ENCODE measurements at regions not wholly inside any gene's neighbourhood (a gene's known extent, or its start where the extent isn't known, plus 50 kb on each side); places are given as distances from the start of the nearest gene placed in this dataset.
"Not testable (repeated sequence)": the region's sequence is repeated elsewhere in the genome, so short reads cannot be mapped to it uniquely, and the experiment has no call there.

DNA sequence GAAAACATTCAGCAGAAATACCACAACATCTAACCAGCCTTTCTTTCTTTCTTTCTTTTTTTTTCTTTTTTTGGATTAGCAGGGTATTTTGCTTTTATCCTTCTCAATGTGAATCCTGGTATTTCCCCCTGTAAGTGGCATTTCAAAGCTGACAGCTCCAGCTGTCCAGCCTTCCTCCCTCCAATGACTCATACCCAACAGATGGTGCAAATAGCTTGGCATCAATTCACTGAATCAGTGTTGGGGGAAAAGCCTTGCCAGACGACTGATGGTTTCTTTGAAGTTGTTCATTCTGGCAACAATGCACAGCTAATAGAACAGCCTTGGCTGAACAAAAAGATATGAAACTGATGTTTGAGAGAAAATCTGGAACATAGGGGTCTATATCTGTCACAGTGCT, 316.8 kb upstream of the STEAP1 start:
- H3K4me1 ChIP-seq (replicated peaks in 1 of 2) = peaks cover 0 to 4% of the 10 kb centered on the region in 2 donors
- intact Hi-C loops (cut with DNase I) = no loop called here
- H3K4me3 ChIP-seq = no peak overlapping the region
- no peaks in the 10 kb centered on the region for H3K27me3 ChIP-seq
- 14 to 18% (median 16%) methylated on average over 1 of the region's 1 CpG for WGBS, 4 donors
- H3K9me3 ChIP-seq (replicated peaks in 1 of 3) = no peaks in the 10 kb centered on the region
- TF ChIP-seq, protein P1, sequence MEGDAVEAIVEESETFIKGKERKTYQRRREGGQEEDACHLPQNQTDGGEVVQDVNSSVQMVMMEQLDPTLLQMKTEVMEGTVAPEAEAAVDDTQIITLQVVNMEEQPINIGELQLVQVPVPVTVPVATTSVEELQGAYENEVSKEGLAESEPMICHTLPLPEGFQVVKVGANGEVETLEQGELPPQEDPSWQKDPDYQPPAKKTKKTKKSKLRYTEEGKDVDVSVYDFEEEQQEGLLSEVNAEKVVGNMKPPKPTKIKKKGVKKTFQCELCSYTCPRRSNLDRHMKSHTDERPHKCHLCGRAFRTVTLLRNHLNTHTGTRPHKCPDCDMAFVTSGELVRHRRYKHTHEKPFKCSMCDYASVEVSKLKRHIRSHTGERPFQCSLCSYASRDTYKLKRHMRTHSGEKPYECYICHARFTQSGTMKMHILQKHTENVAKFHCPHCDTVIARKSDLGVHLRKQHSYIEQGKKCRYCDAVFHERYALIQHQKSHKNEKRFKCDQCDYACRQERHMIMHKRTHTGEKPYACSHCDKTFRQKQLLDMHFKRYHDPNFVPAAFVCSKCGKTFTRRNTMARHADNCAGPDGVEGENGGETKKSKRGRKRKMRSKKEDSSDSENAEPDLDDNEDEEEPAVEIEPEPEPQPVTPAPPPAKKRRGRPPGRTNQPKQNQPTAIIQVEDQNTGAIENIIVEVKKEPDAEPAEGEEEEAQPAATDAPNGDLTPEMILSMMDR (IDR thresholded peaks at IDR 0.05) = no peak
- no peak for TF ChIP-seq POLR2A (IDR thresholded peaks at IDR 0.05)
- DNase-seq = peak; percentile 17 to 81 (median 47)
- no peaks in the 10 kb centered on the region for H3K36me3 ChIP-seq (replicated peaks in 1 of 2)
- no peak overlapping the region for H3K27ac ChIP-seq

DNA sequence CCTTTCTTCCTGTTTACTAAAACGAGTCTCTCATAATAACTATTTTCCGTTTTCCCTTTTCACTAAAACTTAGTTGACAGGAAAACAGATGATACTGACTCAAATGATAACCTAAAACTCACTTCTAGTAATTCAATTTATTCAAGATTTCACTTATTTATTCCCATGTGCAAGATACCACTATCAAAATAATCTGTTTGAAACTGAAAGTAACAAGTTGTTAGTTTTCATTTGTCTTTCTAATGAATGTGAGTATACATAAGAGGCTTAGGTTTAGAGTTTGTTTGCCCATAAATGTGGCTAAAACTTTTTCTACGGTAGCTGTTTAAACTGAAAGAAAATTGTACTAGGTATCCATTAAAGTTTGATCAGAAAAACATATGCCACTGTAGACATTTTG, 314.9 kb upstream of the STEAP1 start:
- intact Hi-C loops (cut with DNase I) = no loop called here
- Histone ChIP-seq H3K27me3 (no peaks in the 10 kb centered on the region), H3K36me3 (replicated peaks in 1 of 2) (no peaks in the 10 kb centered on the region), H3K27ac (no peak overlapping the region), H3K9me3 (replicated peaks in 1 of 3) (no peaks in the 10 kb centered on the region), H3K4me1 (replicated peaks in 1 of 2) (peaks cover 0 to 4% of the 10 kb centered on the region in 2 donors), H3K4me3 (no peak overlapping the region)
- TF ChIP-seq POLR2A (IDR thresholded peaks at IDR 0.05) = no peak
- TF ChIP-seq, protein P1 (IDR thresholded peaks at IDR 0.05) = no peak
- WGBS, 4 donors = 69 to 78% (median 74%) methylated on average over 3 of the region's 3 CpGs
- DNase-seq = no peak

DNA sequence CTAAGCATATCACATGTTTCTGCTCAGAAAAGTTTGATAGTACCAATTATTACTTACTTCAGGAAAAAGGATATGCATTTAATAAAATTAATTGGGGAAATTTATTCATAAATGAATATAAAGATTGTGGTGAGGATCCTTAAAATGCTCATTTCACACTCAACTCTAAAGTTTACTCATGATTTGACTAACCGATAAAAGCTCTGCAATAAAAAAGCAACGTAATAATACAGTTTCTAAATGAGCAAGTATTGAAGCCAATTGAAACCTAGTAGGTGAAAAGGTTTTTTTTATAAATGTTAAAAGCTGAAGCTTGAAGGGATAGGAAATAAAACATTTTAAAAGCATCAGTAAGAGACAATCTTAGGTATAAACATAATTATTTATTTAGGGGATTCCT, 308.3 kb upstream of the STEAP1 start:
- no peak overlapping the region for H3K4me3 ChIP-seq
- no peak for DNase-seq
- H3K27ac ChIP-seq = no peak overlapping the region
- WGBS, 4 donors = 88 to 96% (median 91%) methylated on average over 2 of the region's 2 CpGs
- no peaks in the 10 kb centered on the region for H3K36me3 ChIP-seq (replicated peaks in 1 of 2)
- H3K4me1 ChIP-seq (replicated peaks in 1 of 2) = no peaks in the 10 kb centered on the region
- H3K9me3 ChIP-seq (replicated peaks in 1 of 3) = peaks cover 0 to 4% (median 0%) of the 10 kb centered on the region in 3 donors
- intact Hi-C loops (cut with DNase I) = no loop called here
- TF ChIP-seq POLR2A (IDR thresholded peaks at IDR 0.05) = no peak
- TF ChIP-seq, protein P1 (IDR thresholded peaks at IDR 0.05) = no peak
- no peaks in the 10 kb centered on the region for H3K27me3 ChIP-seq

DNA sequence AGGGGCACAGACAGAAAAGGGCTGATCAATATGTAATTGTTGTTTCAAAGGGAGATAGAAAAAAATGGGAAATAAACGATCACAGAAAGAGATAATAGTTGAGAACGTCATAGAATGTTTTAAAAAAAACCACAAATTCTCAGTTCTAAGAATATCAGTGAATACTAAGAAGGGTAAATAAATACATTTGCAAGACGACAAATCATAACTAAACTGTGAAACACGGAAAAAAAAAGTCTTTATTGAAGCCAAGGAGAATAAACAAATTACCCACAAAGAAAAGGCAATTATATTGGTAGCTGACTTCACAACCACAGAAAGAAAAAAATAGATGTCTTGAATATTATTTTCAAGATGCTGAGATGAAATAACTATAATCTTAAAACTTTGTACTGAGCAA, 305.2 kb upstream of the STEAP1 start:
- H3K4me1 ChIP-seq (replicated peaks in 1 of 2) = no peaks in the 10 kb centered on the region

DNA sequence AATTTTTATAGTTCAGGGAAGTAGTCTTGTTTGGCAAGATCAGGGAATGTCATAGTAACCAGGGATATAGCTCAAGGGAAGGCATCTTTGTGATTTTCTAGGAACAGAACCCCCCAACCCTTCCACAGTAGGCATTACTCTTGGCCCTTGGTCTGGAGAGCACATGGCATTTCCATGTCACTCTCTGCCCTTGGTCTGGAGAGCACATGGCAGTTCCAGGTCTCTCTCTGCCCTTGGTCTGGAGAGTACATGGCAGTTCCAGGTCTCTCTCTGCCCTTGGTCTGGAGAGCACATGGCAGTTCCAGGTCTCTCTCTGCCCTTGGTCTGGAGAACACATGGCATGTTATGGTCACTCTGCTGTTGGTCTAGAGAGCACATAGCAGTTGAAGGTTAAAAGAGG, 297.2 kb upstream of the STEAP1 start:
- intact Hi-C loops (cut with DNase I); H3K9me3 ChIP-seq (replicated peaks in 1 of 3); DNase-seq; H3K27ac ChIP-seq; H3K27me3 ChIP-seq; H3K4me1 ChIP-seq (replicated peaks in 1 of 2); H3K36me3 ChIP-seq (replicated peaks in 1 of 2); H3K4me3 ChIP-seq: not testable (repeated sequence)

More for the DNA sequence above, 305.2 kb upstream of the STEAP1 start:
- no peak overlapping the region for H3K4me3 ChIP-seq
- intact Hi-C loops (cut with DNase I) = no loop called here
- DNase-seq = no peak
- H3K27ac ChIP-seq = no peak overlapping the region
- 77 to 80% (median 77%) methylated on average over 4 of the region's 4 CpGs for WGBS, 4 donors
- no peaks in the 10 kb centered on the region for H3K36me3 ChIP-seq (replicated peaks in 1 of 2)
- peaks cover 0 to 4% (median 0%) of the 10 kb centered on the region in 3 donors for H3K9me3 ChIP-seq (replicated peaks in 1 of 3)
- TF ChIP-seq, protein P1 (IDR thresholded peaks at IDR 0.05) = no peak
- TF ChIP-seq POLR2A (IDR thresholded peaks at IDR 0.05) = no peak
- no peaks in the 10 kb centered on the region for H3K27me3 ChIP-seq
